Activated CD4-positive, alpha-beta T cell treated with anti-CD3 and anti-CD28 coated beads, Interleukin-2, amount 50 U/mL, for 1 hour (primary cell): ENCODE measurements at regions not wholly inside any gene's neighbourhood (a gene's known extent, or its start where the extent isn't known, plus 50 kb on each side); places are given as distances from the start of the nearest gene placed in this dataset.
A peak's percentile ranks its signal among the peaks of the same experiment; 100 is the strongest.

Experiments used
- DNase-seq: peaks from one replicate; pipeline ENCODE4 v3.0.0-alpha.2; 2020

GRCh38 chr21:35414056-35414455, 365.0 kb upstream of the RUNX1 start:
- no peak for DNase-seq

GRCh38 chr21:35412231-35412630, 363.1 kb upstream of the RUNX1 start:
- no peak for DNase-seq

- DNase-seq = no peak
Observed at GRCh38 chr21:35411434-35411833, 362.3 kb upstream of the RUNX1 start.

GRCh38 chr21:35410656-35411055, 361.6 kb upstream of the RUNX1 start:
- DNase-seq = no peak

GRCh38 chr21:35410123-35410522, 361.0 kb upstream of the RUNX1 start:
- DNase-seq = no peak

- no peak for DNase-seq
Observed at GRCh38 chr21:35408401-35408800, 359.3 kb upstream of the RUNX1 start.

GRCh38 chr21:35406635-35407034, 357.5 kb upstream of the RUNX1 start:
- no peak for DNase-seq

- DNase-seq = no peak
Observed at GRCh38 chr21:35405981-35406380, 356.9 kb upstream of the RUNX1 start.

GRCh38 chr21:35404247-35404646, 355.1 kb upstream of the RUNX1 start:
- DNase-seq = no peak

- no peak for DNase-seq
Observed at GRCh38 chr21:35402061-35402460, 353.0 kb upstream of the RUNX1 start.

GRCh38 chr21:35401476-35401875, 352.4 kb upstream of the RUNX1 start:
- no peak for DNase-seq

- peak; percentile 10 for DNase-seq
Observed at GRCh38 chr21:35400233-35400939, 351.3 kb upstream of the RUNX1 start.

- no peak for DNase-seq
Observed at GRCh38 chr21:35399706-35400105, 350.6 kb upstream of the RUNX1 start.

GRCh38 chr21:35399002-35399530, 350.0 kb upstream of the RUNX1 start:
- no peak for DNase-seq

GRCh38 chr21:35398346-35398982, 349.4 kb upstream of the RUNX1 start:
- no peak for DNase-seq

- no peak for DNase-seq
Observed at GRCh38 chr21:35397781-35398180, 348.7 kb upstream of the RUNX1 start.

- DNase-seq = no peak
Observed at GRCh38 chr21:35396655-35397054, 347.6 kb upstream of the RUNX1 start.

- DNase-seq = no peak
Observed at GRCh38 chr21:35395728-35396127, 346.6 kb upstream of the RUNX1 start.

- DNase-seq = no peak
Observed at GRCh38 chr21:35394634-35395369, 345.7 kb upstream of the RUNX1 start.

- DNase-seq = no peak
Observed at GRCh38 chr21:35394049-35394448, 344.9 kb upstream of the RUNX1 start.

- no peak for DNase-seq
Observed at GRCh38 chr21:35390013-35390776, 341.1 kb upstream of the RUNX1 start.

GRCh38 chr21:35386491-35387079, 337.5 kb upstream of the RUNX1 start:
- DNase-seq = no peak

- no peak for DNase-seq
Observed at GRCh38 chr21:35384375-35384774, 335.3 kb upstream of the RUNX1 start.
